Thymus (tissue), 11 donors: ENCODE measurements at regions not wholly inside any gene's neighbourhood (a gene's known extent, or its start where the extent isn't known, plus 50 kb on each side); places are given as distances from the start of the nearest gene placed in this dataset.

Experiments used
- DNase-seq, 9 donors: peaks; one replicate each; pipeline ENCODE4 v3.0.0-alpha.2; 2013; ENCODE audit warnings: low spot score in 9 of 9, low read depth in 6 of 9, missing footprints in 1 of 9
- H3K27ac ChIP-seq, 2 donors: one replicate each; pipeline ENCODE4 v1.5.1; 2013; ENCODE audit warnings: control low read depth in 1 of 2, low read depth in 1 of 2, low read length in 1 of 2, mild to moderate bottlenecking in 1 of 2, moderate library complexity in 1 of 2
- H3K27me3 ChIP-seq, 2 donors: one replicate each; pipeline ENCODE4 v1.5.1; 2013; ENCODE audit warnings: low read length in 1 of 2; ENCODE audit not compliant: control insufficient read depth in 2 of 2, insufficient read depth in 1 of 2
- H3K36me3 ChIP-seq, 2 donors: one replicate each; pipeline ENCODE4 v1.5.1; 2013; ENCODE audit warnings: low read length in 1 of 2, mild to moderate bottlenecking in 1 of 2, moderate library complexity in 1 of 2; ENCODE audit not compliant: control insufficient read depth in 2 of 2, insufficient read depth in 2 of 2
- H3K4me1 ChIP-seq, 2 donors: one replicate each; pipeline ENCODE4 v1.5.1; 2013; ENCODE audit warnings: low read length in 2 of 2; ENCODE audit not compliant: control insufficient read depth in 2 of 2, insufficient read depth in 2 of 2
- H3K4me3 ChIP-seq, 2 donors: one replicate each; pipeline ENCODE4 v1.5.1; 2013; ENCODE audit warnings: low read length in 2 of 2, control low read depth in 1 of 2, mild to moderate bottlenecking in 1 of 2
- H3K9me3 ChIP-seq, 2 donors: one replicate each; pipeline ENCODE4 v1.5.1; 2013; ENCODE audit warnings: low read length in 1 of 2, mild to moderate bottlenecking in 1 of 2; ENCODE audit not compliant: control insufficient read depth in 2 of 2, insufficient read depth in 1 of 2
- WGBS: extraction: QIAGEN DNeasy Blood & Tissue Kit; methylation state at CpG from one replicate; pipeline ENCODE4 v1.1.7; 2013; 5-methylcytosine and 5-hydroxymethylcytosine counted together
- donor health status: healthy.

DNA sequence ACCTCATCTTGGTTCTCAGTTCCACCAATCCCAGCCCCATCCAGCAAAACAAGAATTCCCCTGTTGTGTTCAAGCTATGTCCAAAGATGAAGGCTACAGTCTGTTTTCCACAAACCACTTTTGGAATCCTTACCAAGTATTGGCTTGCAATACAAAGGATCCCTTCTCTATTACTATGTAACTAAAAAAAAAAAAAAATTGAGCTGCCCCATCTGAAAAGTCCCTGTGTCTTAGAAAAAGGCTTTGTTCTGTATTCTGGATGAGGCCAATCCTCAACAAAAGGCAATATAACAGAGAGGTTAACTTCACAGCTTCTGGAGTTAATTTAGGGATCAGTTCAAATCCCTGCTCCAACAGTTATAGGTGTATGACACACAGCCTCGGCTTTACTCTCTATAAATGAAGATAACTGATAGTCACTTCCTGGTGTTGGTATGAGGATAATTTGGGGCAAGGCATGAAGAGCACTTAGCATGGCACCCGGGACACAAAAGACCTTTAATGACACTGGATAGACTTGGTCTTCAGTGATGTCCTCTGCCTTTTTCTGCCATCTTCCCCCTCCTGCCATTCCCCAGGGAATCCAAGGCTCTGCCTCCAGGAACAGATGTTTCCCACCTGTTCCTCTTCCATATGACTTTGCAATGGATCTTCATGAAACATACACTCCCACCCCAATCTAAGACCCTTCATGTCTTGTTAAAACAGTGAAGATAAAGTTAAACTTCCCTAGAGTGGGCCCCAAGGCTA is 61.2 kb upstream of the ATL2 start:
- H3K27ac ChIP-seq = peak overlapping the region; percentile 25 to 48

DNA sequence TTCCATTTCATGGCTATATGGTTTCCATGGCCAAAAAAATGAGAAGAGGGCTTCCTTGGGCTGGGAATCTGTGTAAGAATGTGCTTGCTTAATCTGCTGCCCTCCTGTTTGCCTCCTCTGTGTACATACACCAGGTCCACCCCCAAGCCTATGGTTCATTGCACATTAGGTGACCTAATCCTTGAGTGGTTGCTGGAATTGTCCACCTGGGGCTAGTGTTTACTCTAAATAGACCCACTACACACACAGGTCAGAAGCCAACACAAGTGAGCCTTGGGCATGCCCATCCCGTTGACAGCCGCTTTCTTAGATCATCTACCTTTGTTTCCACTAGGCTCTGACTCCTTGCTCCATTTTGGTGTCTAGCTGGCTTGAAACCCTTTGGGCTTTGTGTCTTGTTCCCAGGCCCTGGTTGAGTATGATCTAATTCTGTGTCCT is 59.2 kb upstream of the ATL2 start:
- H3K27ac ChIP-seq = peak overlapping the region in 1 of 2 donors; percentile 26
- peaks cover 0 to under 1% of the 10 kb centered on the region in 2 donors for H3K27me3 ChIP-seq
- no peaks in the 10 kb centered on the region for H3K9me3 ChIP-seq
- no peaks in the 10 kb centered on the region for H3K36me3 ChIP-seq
- 100% methylated on average over 2 of the region's 2 CpGs for WGBS
- DNase-seq = no peak
- peaks cover 0 to 10% of the 10 kb centered on the region in 2 donors for H3K4me1 ChIP-seq
- H3K4me3 ChIP-seq = no peak overlapping the region

More for the DNA sequence above, 61.2 kb upstream of the ATL2 start:
- no peaks in the 10 kb centered on the region for H3K9me3 ChIP-seq
- 95% methylated on average over 2 of the region's 2 CpGs for WGBS
- peaks cover 0 to 4% of the 10 kb centered on the region in 2 donors for H3K27me3 ChIP-seq
- no peak overlapping the region for H3K4me3 ChIP-seq
- no peaks in the 10 kb centered on the region for H3K36me3 ChIP-seq
- peaks cover 0 to 11% of the 10 kb centered on the region in 2 donors for H3K4me1 ChIP-seq
- no peak for DNase-seq

DNA sequence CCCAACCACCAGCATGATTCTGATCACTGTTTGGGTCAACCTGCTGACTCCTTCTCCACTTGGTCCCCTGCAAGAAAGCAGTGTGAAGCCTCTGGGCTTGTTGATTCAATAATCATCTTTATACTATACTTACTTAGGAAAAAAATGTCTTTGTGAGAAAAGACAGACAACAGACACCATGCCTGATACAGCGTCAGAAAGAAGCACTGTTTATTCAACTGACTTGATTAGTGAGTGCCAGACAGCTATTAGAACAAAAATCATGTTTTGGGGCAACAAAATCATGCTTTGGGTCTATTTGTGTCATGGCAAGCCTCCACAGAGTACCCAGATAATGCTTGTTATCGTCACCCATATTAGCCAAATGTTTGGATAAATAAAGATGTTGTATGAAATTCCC is 58.7 kb upstream of the ATL2 start:
- Histone ChIP-seq H3K36me3 (no peaks in the 10 kb centered on the region), H3K4me1 (peaks cover 0 to 8% of the 10 kb centered on the region in 2 donors), H3K27ac (no peak overlapping the region), H3K4me3 (no peak overlapping the region), H3K9me3 (no peaks in the 10 kb centered on the region), H3K27me3 (no peaks in the 10 kb centered on the region)
- WGBS = 95% methylated on average over 2 of the region's 2 CpGs
- no peak for DNase-seq

DNA sequence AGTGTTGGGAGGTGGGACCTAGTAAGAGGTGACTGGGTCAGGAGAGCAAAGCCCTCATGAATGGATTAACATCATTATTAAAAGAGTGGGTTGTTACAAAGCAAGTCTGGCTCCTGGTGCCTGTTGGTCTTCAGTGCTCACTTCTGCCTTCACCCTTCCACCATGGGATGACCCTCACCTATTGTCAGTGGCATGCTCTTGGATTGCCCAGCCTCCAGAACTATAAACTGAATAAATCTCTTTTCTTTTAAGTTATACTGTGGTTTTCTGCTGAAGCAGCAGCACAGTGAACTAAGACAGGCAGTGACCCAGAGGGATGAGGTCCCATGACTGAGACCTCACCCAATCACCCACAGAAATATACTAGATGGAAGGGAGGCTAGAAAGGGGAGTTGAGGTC is 57.5 kb upstream of the ATL2 start:
- Histone ChIP-seq H3K36me3 (no peaks in the 10 kb centered on the region), H3K27ac (no peak overlapping the region), H3K9me3 (no peaks in the 10 kb centered on the region), H3K4me3 (no peak overlapping the region), H3K27me3 (no peaks in the 10 kb centered on the region), H3K4me1 (peaks cover 0 to 12% of the 10 kb centered on the region in 2 donors)
- no peak for DNase-seq

DNA sequence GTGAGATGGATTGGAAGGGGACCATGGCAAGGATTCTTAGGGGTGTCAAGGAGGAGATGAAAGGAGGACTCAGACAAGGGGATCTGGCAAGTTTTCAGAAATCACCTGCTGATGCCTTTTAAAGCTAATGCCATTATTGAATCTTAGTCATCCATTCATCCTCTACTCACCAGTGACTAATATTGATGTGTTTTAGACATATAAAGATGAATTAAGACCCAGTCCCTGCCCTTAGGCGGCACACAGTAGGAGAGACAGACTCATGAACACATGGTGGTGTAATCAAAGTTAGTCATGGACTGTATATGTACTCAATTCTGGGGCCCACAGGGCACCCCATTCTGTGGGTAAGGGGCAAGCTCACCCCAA is 56.5 kb upstream of the ATL2 start:
- 98% methylated on average over 1 of the region's 1 CpG for WGBS
- Histone ChIP-seq H3K9me3 (no peaks in the 10 kb centered on the region), H3K4me1 (peaks cover 0 to 12% of the 10 kb centered on the region in 2 donors), H3K27ac (no peak overlapping the region), H3K36me3 (no peaks in the 10 kb centered on the region), H3K27me3 (no peaks in the 10 kb centered on the region), H3K4me3 (no peak overlapping the region)
- no peak for DNase-seq

DNA sequence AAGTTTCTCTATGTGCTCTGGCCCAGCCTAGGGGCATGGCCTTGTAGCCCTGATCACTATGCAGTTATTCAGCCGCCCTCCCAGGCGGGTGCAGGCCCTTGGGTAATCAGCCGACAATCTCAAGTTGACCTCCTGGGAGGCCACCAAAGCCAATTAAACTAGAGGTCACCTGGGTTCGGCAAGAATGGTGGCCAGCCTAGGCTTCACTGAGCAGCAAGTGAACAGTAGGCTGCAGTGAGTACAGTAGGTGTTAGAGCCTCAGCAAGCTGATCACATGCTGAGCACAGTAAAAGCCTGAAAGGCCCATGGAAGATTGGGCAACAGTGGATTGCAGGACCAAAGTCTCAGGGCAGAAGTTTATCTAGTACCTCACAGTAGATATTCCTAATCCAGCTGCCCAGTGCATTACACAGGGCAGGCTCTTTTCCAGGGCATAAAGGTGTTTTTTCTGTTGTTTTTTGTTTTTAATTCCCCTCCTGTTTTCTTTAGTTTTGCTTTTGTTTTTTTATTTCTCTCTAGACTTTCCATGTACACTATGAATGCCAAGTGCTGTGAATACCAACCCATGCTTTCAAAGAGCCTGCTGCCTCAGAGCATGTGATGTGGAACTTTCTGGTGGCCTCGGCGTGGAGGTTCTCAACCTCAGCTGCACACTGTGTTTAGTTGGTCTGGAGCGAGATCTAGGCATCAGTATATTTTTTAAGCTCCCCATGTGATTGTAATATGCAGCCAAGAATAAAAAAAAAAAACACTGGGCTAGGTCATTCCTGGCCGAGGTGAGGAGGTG is 55.9 kb upstream of the ATL2 start:
- WGBS = 94% methylated on average over 8 of the region's 8 CpGs
- H3K27ac ChIP-seq = no peak overlapping the region
- H3K4me1 ChIP-seq = peaks cover 0 to 15% of the 10 kb centered on the region in 2 donors

DNA sequence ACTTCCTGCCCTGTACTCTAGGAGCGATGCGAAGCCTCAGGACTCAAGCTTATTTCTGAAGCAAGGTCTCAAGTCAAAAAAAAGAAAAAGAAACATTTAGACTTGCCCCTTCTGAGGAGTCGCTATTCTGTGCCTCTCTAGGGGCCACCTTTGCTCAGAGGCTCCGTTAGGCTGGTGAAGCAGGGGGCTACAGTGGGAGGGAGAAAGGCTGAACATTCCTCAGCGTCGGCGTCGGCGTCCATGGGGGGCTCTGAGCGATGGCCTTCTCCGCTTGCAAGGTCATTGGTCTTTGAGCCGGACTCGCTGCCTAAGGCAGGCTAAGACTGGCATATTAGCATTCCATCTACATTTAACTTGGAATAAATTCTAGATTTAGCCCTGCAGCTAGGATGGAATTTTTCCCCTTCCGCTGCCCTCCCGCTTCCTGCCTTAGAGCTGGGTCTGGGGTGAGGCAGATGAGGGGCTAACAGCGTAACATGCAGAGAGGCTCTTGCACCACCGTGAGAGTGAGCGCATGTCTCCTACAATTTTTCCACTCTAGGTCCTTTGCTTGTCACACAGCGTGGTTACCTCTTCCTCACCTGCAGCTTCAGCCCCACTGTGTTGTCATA is 53.6 kb upstream of the ATL2 start:
- Histone ChIP-seq H3K4me3 (no peak overlapping the region), H3K27ac (no peak overlapping the region), H3K27me3 (no peaks in the 10 kb centered on the region), H3K36me3 (no peaks in the 10 kb centered on the region), H3K4me1 (peaks cover 0 to 16% of the 10 kb centered on the region in 2 donors), H3K9me3 (no peaks in the 10 kb centered on the region)
- no peak for DNase-seq
- 86% methylated on average over 19 of the region's 19 CpGs for WGBS

More for the DNA sequence above, 55.9 kb upstream of the ATL2 start:
- Histone ChIP-seq H3K4me3 (no peak overlapping the region), H3K36me3 (no peaks in the 10 kb centered on the region), H3K27me3 (no peaks in the 10 kb centered on the region), H3K9me3 (no peaks in the 10 kb centered on the region)
- DNase-seq = no peak

DNA sequence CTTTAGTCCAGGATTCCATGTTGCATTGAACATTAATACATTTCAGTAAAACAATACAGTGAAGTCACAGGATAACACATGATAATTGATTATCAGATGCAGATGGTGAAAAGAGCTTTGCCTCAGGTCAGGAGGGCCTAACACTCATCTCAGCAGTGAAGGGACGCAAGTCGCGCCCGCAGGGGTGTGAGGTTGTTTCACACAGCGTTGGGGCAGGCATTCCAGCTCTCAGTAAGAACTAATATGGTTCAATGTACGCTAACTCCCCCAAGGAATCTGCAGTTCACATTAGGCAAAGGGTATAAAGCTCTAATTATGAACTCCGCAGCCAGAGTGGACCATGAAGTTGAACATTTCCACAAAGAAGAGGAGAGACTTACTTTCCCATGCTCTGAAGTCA is 53.1 kb upstream of the ATL2 start:
- 96% methylated on average over 7 of the region's 7 CpGs for WGBS
- Histone ChIP-seq H3K9me3 (no peaks in the 10 kb centered on the region), H3K4me1 (peaks cover 0 to 16% of the 10 kb centered on the region in 2 donors), H3K27me3 (no peaks in the 10 kb centered on the region), H3K36me3 (no peaks in the 10 kb centered on the region), H3K4me3 (no peak overlapping the region), H3K27ac (no peak overlapping the region)
- no peak for DNase-seq

DNA sequence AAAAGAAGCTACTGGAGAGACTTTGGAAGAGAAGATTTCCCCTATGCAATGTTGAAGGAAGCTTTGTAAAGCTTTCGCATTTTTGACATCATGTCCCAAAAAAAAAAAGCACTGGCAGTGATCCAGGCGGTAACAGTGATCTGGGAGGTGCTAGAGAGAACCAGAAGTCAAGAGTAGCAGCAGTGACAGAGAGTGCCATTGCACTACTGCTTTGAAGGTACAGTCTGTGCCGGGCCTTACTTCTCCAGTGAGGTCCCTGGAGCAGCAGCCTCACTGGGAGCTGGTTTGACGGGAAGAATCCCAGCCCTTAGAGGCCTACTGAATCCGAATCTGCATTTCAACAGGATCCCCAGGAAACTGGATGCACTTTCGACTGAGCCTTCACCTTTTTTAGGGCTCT is 50.9 kb upstream of the ATL2 start:
- Histone ChIP-seq H3K27me3 (no peaks in the 10 kb centered on the region), H3K4me3 (no peak overlapping the region), H3K36me3 (no peaks in the 10 kb centered on the region), H3K4me1 (peaks cover 0 to 15% of the 10 kb centered on the region in 2 donors), H3K9me3 (no peaks in the 10 kb centered on the region), H3K27ac (peak overlapping the region in 1 of 2 donors; percentile 17)
- DNase-seq = no peak
- WGBS = 77% methylated on average over 6 of the region's 6 CpGs
